ENCODE measurements at regions not wholly inside any gene's neighbourhood (a gene's known extent, or its start where the extent isn't known, plus 50 kb on each side); places are given as distances from the start of the nearest gene placed in this dataset.

DNA sequence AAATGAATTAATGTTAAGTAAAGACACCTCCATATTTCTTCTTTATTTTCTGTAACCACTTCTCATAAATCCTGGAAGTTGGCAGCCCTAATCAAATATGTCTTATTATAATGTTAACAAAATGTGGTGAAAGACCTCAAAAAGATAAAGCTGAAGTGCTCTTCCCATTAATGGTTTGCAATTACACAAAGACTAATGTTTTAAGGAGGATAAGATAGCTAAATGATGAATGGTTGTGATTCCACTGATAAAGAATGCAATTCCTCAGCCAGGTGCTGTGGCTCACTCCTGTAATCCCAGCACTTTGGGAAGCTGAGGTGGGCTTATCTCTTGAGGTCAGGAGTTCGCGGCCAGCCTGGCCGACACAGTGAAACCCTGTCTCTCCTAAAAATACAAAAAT is 125.8 kb upstream of the SNX2 start:
- Histone ChIP-seq H3K4me2 (ENCODE audit: control insufficient read depth, extremely low read depth, insufficient read depth, low read depth, low read length) (no peak overlapping the region), H2AFZ (ENCODE audit: control insufficient read depth, low read length) (no peak overlapping the region), H3K27ac (ENCODE audit: control insufficient read depth, insufficient read depth, low read length) (no peak overlapping the region), H3K9ac (ENCODE audit: control insufficient read depth, extremely low read depth, insufficient read depth, low read length) (no peak overlapping the region), H4K20me1 (ENCODE audit: control insufficient read depth, extremely low read depth, insufficient read depth, low read length) (no peaks in the 10 kb centered on the region), H3K36me3 (ENCODE audit: control insufficient read depth in 2 of 2, extremely low read depth in 1 of 2, insufficient read depth in 2 of 2, low read length in 2 of 2) (no peaks in the 10 kb centered on the region), H3K4me3 (ENCODE audit: control insufficient read depth in 2 of 3, extremely low read depth in 1 of 3, insufficient read depth in 2 of 3, low read depth in 1 of 3, low read length in 3 of 3) (no peak overlapping the region), H3K9me3 (ENCODE audit: control insufficient read depth, low read depth, low read length) (no peaks in the 10 kb centered on the region), H3K9me1 (ENCODE audit: control insufficient read depth, extremely low read depth, insufficient read depth, low read length) (no peaks in the 10 kb centered on the region), H3K27me3 (ENCODE audit: control insufficient read depth, extremely low read depth, insufficient read depth, low read length) (no peaks in the 10 kb centered on the region), H3K79me2 (ENCODE audit: control insufficient read depth, insufficient read depth, low read length) (no peaks in the 10 kb centered on the region), H3K4me1 (ENCODE audit: control insufficient read depth, extremely low read depth, insufficient read depth, low read length) (no peaks in the 10 kb centered on the region)
- dilution Hi-C loops (cut with MboI; ENCODE audit: extremely low pct_ligation_motif_present, low sequenced_read_pairs) = no loop called here
- TF ChIP-seq, protein P1, sequence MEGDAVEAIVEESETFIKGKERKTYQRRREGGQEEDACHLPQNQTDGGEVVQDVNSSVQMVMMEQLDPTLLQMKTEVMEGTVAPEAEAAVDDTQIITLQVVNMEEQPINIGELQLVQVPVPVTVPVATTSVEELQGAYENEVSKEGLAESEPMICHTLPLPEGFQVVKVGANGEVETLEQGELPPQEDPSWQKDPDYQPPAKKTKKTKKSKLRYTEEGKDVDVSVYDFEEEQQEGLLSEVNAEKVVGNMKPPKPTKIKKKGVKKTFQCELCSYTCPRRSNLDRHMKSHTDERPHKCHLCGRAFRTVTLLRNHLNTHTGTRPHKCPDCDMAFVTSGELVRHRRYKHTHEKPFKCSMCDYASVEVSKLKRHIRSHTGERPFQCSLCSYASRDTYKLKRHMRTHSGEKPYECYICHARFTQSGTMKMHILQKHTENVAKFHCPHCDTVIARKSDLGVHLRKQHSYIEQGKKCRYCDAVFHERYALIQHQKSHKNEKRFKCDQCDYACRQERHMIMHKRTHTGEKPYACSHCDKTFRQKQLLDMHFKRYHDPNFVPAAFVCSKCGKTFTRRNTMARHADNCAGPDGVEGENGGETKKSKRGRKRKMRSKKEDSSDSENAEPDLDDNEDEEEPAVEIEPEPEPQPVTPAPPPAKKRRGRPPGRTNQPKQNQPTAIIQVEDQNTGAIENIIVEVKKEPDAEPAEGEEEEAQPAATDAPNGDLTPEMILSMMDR (optimal IDR thresholded peaks at IDR 0.05 in 1 of 3, IDR thresholded peaks at IDR 0.05 in 1 of 3, conservative IDR thresholded peaks at IDR 0.05 in 1 of 3; ENCODE audit: extremely low read depth in 1 of 3, insufficient read depth in 2 of 3, low read length in 3 of 3) = no peak
- no peak for TF ChIP-seq EZH2 (IDR thresholded peaks at IDR 0.05; ENCODE audit: low read length)
- DNase-seq (ENCODE audit: low read depth, low spot score) = no peak
- FAIRE-seq = no peak

DNA sequence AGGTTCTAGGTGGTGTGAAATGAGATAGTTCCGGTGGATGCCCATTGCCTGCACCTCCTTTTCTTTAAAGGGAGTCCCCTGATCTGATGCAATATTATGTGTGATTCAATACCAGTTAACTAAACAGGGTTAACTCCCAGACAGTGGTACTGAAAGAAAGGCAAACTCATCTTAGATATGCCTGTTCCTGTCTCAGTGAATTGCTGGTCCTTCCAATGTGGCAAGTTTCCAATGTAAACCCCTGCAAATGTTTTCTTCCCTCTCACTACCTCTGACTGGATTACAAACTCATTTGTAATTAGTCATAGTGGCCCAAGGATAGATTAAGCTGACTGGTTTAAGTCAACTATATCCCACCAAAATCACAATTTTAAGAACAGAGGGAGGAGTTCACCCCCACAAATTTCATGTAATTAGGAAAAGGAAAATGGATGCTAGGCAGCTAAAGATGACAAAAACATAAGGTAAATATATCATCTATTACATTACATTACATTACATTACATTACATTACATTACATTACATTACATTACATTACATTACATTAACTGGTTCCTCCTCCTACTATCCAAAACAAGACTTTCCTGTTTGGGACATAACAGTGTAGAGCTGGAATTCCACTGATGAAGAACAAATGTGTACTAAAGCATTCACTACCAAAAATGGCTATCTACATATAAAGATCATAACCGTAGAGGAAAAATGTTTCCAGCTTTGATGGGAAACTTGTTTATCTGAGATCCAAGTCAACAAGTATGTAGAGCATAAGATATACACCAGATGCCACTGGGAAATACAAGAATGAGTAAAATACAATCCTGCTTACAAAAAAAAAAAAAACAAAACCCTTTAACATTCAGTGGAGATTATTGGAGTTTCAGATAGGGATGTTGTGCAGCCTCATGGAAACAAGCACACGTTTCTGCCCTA is 121.5 kb upstream of the SNX2 start:
- H3K9me3 ChIP-seq (ENCODE audit: control insufficient read depth, low read depth, low read length) = no peaks in the 10 kb centered on the region
- DNase-seq (ENCODE audit: low read depth, low spot score) (no peak), FAIRE-seq (no peak)
- TF ChIP-seq EZH2 (IDR thresholded peaks at IDR 0.05; ENCODE audit: low read length) = no peak
- TF ChIP-seq, protein P1 (optimal IDR thresholded peaks at IDR 0.05 in 1 of 3, IDR thresholded peaks at IDR 0.05 in 1 of 3, conservative IDR thresholded peaks at IDR 0.05 in 1 of 3; ENCODE audit: extremely low read depth in 1 of 3, insufficient read depth in 2 of 3, low read length in 3 of 3) = no peak
- H3K4me3 ChIP-seq (ENCODE audit: control insufficient read depth in 2 of 3, extremely low read depth in 1 of 3, insufficient read depth in 2 of 3, low read depth in 1 of 3, low read length in 3 of 3) = no peak overlapping the region
- dilution Hi-C loops (cut with MboI; ENCODE audit: extremely low pct_ligation_motif_present, low sequenced_read_pairs) = no loop called here
- no peak overlapping the region for H3K4me2 ChIP-seq (ENCODE audit: control insufficient read depth, extremely low read depth, insufficient read depth, low read depth, low read length)
- no peaks in the 10 kb centered on the region for H3K36me3 ChIP-seq (ENCODE audit: control insufficient read depth in 2 of 2, extremely low read depth in 1 of 2, insufficient read depth in 2 of 2, low read length in 2 of 2)
- H3K27ac ChIP-seq (ENCODE audit: control insufficient read depth, insufficient read depth, low read length) = no peak overlapping the region
- H3K27me3 ChIP-seq (ENCODE audit: control insufficient read depth, extremely low read depth, insufficient read depth, low read length) = no peaks in the 10 kb centered on the region
- H4K20me1 ChIP-seq (ENCODE audit: control insufficient read depth, extremely low read depth, insufficient read depth, low read length) = no peaks in the 10 kb centered on the region
- H3K79me2 ChIP-seq (ENCODE audit: control insufficient read depth, insufficient read depth, low read length) = no peaks in the 10 kb centered on the region
- no peaks in the 10 kb centered on the region for H3K4me1 ChIP-seq (ENCODE audit: control insufficient read depth, extremely low read depth, insufficient read depth, low read length)
- no peak overlapping the region for H3K9ac ChIP-seq (ENCODE audit: control insufficient read depth, extremely low read depth, insufficient read depth, low read length)
- H2AFZ ChIP-seq (ENCODE audit: control insufficient read depth, low read length) = no peak overlapping the region
- no peaks in the 10 kb centered on the region for H3K9me1 ChIP-seq (ENCODE audit: control insufficient read depth, extremely low read depth, insufficient read depth, low read length)
